GM12865 (cell line): ENCODE measurements at regions not wholly inside any gene's neighbourhood (a gene's known extent, or its start where the extent isn't known, plus 50 kb on each side); places are given as distances from the start of the nearest gene placed in this dataset.

Source experiments
- DNase-seq: peaks from one replicate; pipeline ENCODE4 v3.0.0; 2010; ENCODE audit warnings: low read depth
- H3K4me3 ChIP-seq: 2 replicates; pipeline ENCODE4 v1.5.1; 2011; ENCODE audit warnings: mild to moderate bottlenecking, low read depth, low read length, control low read depth
- CTCF ChIP-seq: IDR thresholded peaks from 2 replicates; pipeline ENCODE4 v1.5.1; 2011; ENCODE audit warnings: low read length, control low read depth, low read depth, inconsistent platforms; ENCODE audit not compliant: insufficient read depth; ENCODE audit errors: missing control alignments

GRCh38 chr2:104930732-104931131, 76.8 kb downstream of the POU3F3 start:
- DNase-seq, result no peak
- TF ChIP-seq CTCF, result no peak
- no peak overlapping the region for H3K4me3 ChIP-seq

- TF ChIP-seq CTCF, result no peak
- DNase-seq, result no peak
- H3K4me3 ChIP-seq, result no peak overlapping the region
Measured at GRCh38 chr2:104932243-104932642, 78.3 kb downstream of the POU3F3 start.

- no peak for DNase-seq
- no peak overlapping the region for H3K4me3 ChIP-seq
- TF ChIP-seq CTCF, result no peak
Measured at GRCh38 chr2:104933151-104933917, 79.4 kb downstream of the POU3F3 start.

GRCh38 chr2:104936527-104936926, 82.6 kb downstream of the POU3F3 start:
- no peak for DNase-seq
- no peak overlapping the region for H3K4me3 ChIP-seq
- no peak for TF ChIP-seq CTCF

GRCh38 chr2:104938231-104938941, 84.5 kb downstream of the POU3F3 start:
- peak; percentile 34 for DNase-seq
- TF ChIP-seq CTCF, result no peak
- H3K4me3 ChIP-seq, result no peak overlapping the region

- no peak for TF ChIP-seq CTCF
- DNase-seq, result no peak
- no peak overlapping the region for H3K4me3 ChIP-seq
Measured at GRCh38 chr2:104939570-104940217, 85.8 kb downstream of the POU3F3 start.
